T-helper 1 cell (primary cell): ENCODE measurements at regions not wholly inside any gene's neighbourhood (a gene's known extent, or its start where the extent isn't known, plus 50 kb on each side); places are given as distances from the start of the nearest gene placed in this dataset.

Experiments
- DNase-seq, 5 donors: peaks; one replicate each; pipeline ENCODE4 v3.0.0-alpha.2; 2012 to 2020

GRCh38 chr2:66382091-66382490 lies 52.8 kb upstream of the MEIS1 start:
- no peak for DNase-seq

GRCh38 chr2:66379473-66379872 lies 55.5 kb upstream of the MEIS1 start:
- no peak for DNase-seq

- DNase-seq = no peak
These were observed 57.1 kb upstream of the MEIS1 start for GRCh38 chr2:66377832-66378231.

- DNase-seq = no peak
These were observed 64.1 kb upstream of the MEIS1 start for GRCh38 chr2:66370824-66371223.

GRCh38 chr2:66366619-66367018 lies 68.3 kb upstream of the MEIS1 start:
- no peak for DNase-seq

- DNase-seq = no peak
These were observed 70.2 kb upstream of the MEIS1 start for GRCh38 chr2:66364495-66365333.

GRCh38 chr2:66362701-66363100 lies 72.2 kb upstream of the MEIS1 start:
- DNase-seq = no peak

GRCh38 chr2:66346231-66346664 lies 88.7 kb upstream of the MEIS1 start:
- DNase-seq = no peak

- DNase-seq = no peak
These were observed 90.8 kb upstream of the MEIS1 start for GRCh38 chr2:66344087-66344663.

- no peak for DNase-seq
These were observed 91.7 kb upstream of the MEIS1 start for GRCh38 chr2:66343259-66343658.

- DNase-seq = no peak
These were observed 94.4 kb upstream of the MEIS1 start for GRCh38 chr2:66340521-66340920.

- DNase-seq = no peak
These were observed 100.5 kb upstream of the MEIS1 start for GRCh38 chr2:66334237-66335029.

GRCh38 chr2:66331176-66331575 lies 103.7 kb upstream of the MEIS1 start:
- DNase-seq = no peak

- no peak for DNase-seq
These were observed 105.8 kb upstream of the MEIS1 start for GRCh38 chr2:66329081-66329605.

GRCh38 chr2:66327066-66327740 lies 107.7 kb upstream of the MEIS1 start:
- no peak for DNase-seq

GRCh38 chr2:66324909-66325528 lies 109.9 kb upstream of the MEIS1 start:
- no peak for DNase-seq

- DNase-seq = no peak
These were observed 110.6 kb upstream of the MEIS1 start for GRCh38 chr2:66324356-66324755.

GRCh38 chr2:66323406-66323805 lies 111.5 kb upstream of the MEIS1 start:
- DNase-seq = no peak

GRCh38 chr2:66322506-66323260 lies 112.2 kb upstream of the MEIS1 start:
- no peak for DNase-seq

GRCh38 chr2:66318009-66318561 lies 116.8 kb upstream of the MEIS1 start:
- no peak for DNase-seq

GRCh38 chr2:66317268-66317890 lies 117.5 kb upstream of the MEIS1 start:
- DNase-seq = no peak
